GM12875 (cell line): ENCODE measurements at regions not wholly inside any gene's neighbourhood (a gene's known extent, or its start where the extent isn't known, plus 50 kb on each side); places are given as distances from the start of the nearest gene placed in this dataset.

Experiments
- H3K4me3 ChIP-seq: one replicate; pipeline ENCODE4 v1.5.1; 2011; ENCODE audit warnings: low read depth, low read length, control low read depth
- CTCF ChIP-seq: IDR thresholded peaks from 2 replicates; pipeline ENCODE4 v1.5.1; 2011; ENCODE audit warnings: low read depth, mild to moderate bottlenecking, control low read depth, inconsistent platforms, low read length, moderate library complexity, borderline replicate concordance; ENCODE audit not compliant: insufficient read depth

GRCh38 chr2:78887446-78887845 lies 138.1 kb upstream of the REG3G start:
- no peak overlapping the region for H3K4me3 ChIP-seq
- TF ChIP-seq CTCF = no peak

- no peak overlapping the region for H3K4me3 ChIP-seq
- TF ChIP-seq CTCF = no peak
These were observed 134.6 kb upstream of the REG3G start for GRCh38 chr2:78890935-78891334.

- no peak overlapping the region for H3K4me3 ChIP-seq
- no peak for TF ChIP-seq CTCF
These were observed 133.2 kb upstream of the REG3G start for GRCh38 chr2:78892295-78892694.

- TF ChIP-seq CTCF = no peak
- H3K4me3 ChIP-seq = no peak overlapping the region
These were observed 130.5 kb upstream of the REG3G start for GRCh38 chr2:78895022-78895421.

GRCh38 chr2:78896536-78896935 lies 129.0 kb upstream of the REG3G start:
- TF ChIP-seq CTCF = no peak
- no peak overlapping the region for H3K4me3 ChIP-seq

- no peak overlapping the region for H3K4me3 ChIP-seq
- TF ChIP-seq CTCF = no peak
These were observed 118.4 kb upstream of the REG3G start for GRCh38 chr2:78907089-78907488.

- TF ChIP-seq CTCF = no peak
- no peak overlapping the region for H3K4me3 ChIP-seq
These were observed 116.5 kb upstream of the REG3G start for GRCh38 chr2:78908973-78909372.
